DMS 273 treated with DMSO at 0.1 percent for 48 hours (cell line): ENCODE measurements at regions not wholly inside any gene's neighbourhood (a gene's known extent, or its start where the extent isn't known, plus 50 kb on each side); places are given as distances from the start of the nearest gene placed in this dataset.

Experiments used
- DNase-seq: peaks from one replicate; lab custom pipeline; 2025; lab: John Stamatoyannopoulos, UW

- DNase-seq: no peak
These were observed 532.3 kb upstream of the MMS22L start for GRCh38 chr6:97815301-97815812.

GRCh38 chr6:97816526-97816925, 533.5 kb upstream of the MMS22L start:
- no peak for DNase-seq

GRCh38 chr6:97819710-97820109, 536.7 kb upstream of the MMS22L start:
- DNase-seq: no peak

GRCh38 chr6:97820400-97820799, 537.4 kb upstream of the MMS22L start:
- DNase-seq: no peak

- DNase-seq: no peak
These were observed 539.6 kb upstream of the MMS22L start for GRCh38 chr6:97822632-97823031.

GRCh38 chr6:97841763-97842162, 558.7 kb upstream of the MMS22L start:
- DNase-seq: no peak

GRCh38 chr6:97842521-97842920, 559.5 kb upstream of the MMS22L start:
- no peak for DNase-seq

- no peak for DNase-seq
These were observed 566.4 kb upstream of the MMS22L start for GRCh38 chr6:97849390-97849789.

- no peak for DNase-seq
These were observed 567.6 kb upstream of the MMS22L start for GRCh38 chr6:97850458-97851212.

- no peak for DNase-seq
These were observed 580.7 kb upstream of the MMS22L start for GRCh38 chr6:97863697-97864096.

GRCh38 chr6:97864366-97864765, 581.4 kb upstream of the MMS22L start:
- DNase-seq: no peak

- DNase-seq: no peak
These were observed 581.8 kb upstream of the MMS22L start for GRCh38 chr6:97864826-97865225.

GRCh38 chr6:97865612-97866011, 582.6 kb upstream of the MMS22L start:
- no peak for DNase-seq

GRCh38 chr6:97866616-97867015, 583.6 kb upstream of the MMS22L start:
- no peak for DNase-seq

- DNase-seq: no peak
These were observed 584.2 kb upstream of the MMS22L start for GRCh38 chr6:97867177-97867576.

- no peak for DNase-seq
These were observed 587.3 kb upstream of the MMS22L start for GRCh38 chr6:97870273-97870672.

GRCh38 chr6:97876711-97877110, 593.7 kb upstream of the MMS22L start:
- DNase-seq: no peak

- DNase-seq: no peak
These were observed 599.7 kb upstream of the MMS22L start for GRCh38 chr6:97882755-97883154.

- DNase-seq: no peak
These were observed 602.3 kb upstream of the MMS22L start for GRCh38 chr6:97885325-97885724.

GRCh38 chr6:97885828-97886227, 602.8 kb upstream of the MMS22L start:
- DNase-seq: no peak

- no peak for DNase-seq
These were observed 618.5 kb upstream of the MMS22L start for GRCh38 chr6:97901531-97901930.

- DNase-seq: no peak
These were observed 626.4 kb upstream of the MMS22L start for GRCh38 chr6:97909380-97909779.

GRCh38 chr6:97913721-97914120, 630.7 kb upstream of the MMS22L start:
- no peak for DNase-seq

GRCh38 chr6:97914912-97915311, 631.9 kb upstream of the MMS22L start:
- no peak for DNase-seq
